Adrenal gland (tissue), 5 donors: ENCODE measurements at regions not wholly inside any gene's neighbourhood (a gene's known extent, or its start where the extent isn't known, plus 50 kb on each side); places are given as distances from the start of the nearest gene placed in this dataset.

Experiments
- CTCF ChIP-seq, 6 experiments: fragments of 450-650 bp in 4 of 6; fragments of 200-600 bp in 2 of 6; sonication (generic) in 1 of 6; IDR thresholded peaks; 1 replicate in 5 of 6; 2 replicates in 1 of 6; pipeline versions ENCODE4 v1.5.1 to v1.8.0; 2016 to 2021; ENCODE audit warnings: antibody characterized with exemption in 6 of 6, mild to moderate bottlenecking in 2 of 6, moderate library complexity in 1 of 6
- POLR2A ChIP-seq, 2 donors: fragments of 450-650 bp; IDR thresholded peaks; one replicate each; pipeline ENCODE4 v1.6.1; 2017; ENCODE audit warnings: antibody characterized with exemption in 2 of 2, mild to moderate bottlenecking in 2 of 2, moderate library complexity in 1 of 2
- donor health status: DM: no; HTN: no; CAD: no.

DNA sequence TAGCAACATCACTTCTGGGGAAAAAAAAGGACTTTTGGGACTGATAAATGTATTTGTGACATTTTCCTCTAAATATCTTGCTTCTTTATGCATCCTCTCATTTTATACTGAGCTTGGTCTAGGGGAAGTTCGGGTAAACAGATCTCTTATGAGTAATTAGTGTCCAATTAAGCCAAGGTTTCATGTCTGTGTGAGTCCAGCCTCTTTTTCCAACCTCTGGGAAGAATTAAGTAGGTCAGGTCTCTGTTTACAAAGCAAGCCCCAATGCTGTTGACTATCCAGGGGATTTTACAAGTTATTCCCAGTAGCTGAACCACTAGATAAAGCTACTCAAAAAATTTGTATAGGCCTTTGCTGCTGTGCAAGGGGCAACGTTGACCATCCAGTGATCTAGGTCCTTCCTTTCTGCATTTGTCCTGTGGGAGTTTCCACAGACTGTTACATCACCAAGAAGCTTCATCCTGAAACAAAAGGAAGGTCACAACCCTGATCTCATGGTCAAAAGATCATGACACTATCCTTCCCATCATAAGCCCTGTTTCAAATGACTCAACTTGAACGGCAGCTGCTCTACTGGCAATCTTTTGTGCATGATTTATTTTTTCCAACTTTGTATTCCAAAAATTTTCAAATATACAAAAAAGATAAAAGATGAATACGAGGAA is 74.3 kb downstream of the ETS2 start:
- TF ChIP-seq POLR2A (IDR thresholded peaks at IDR 0.05) (no peak), CTCF (IDR thresholded peaks at IDR 0.05) (no peak)
